CD14-positive monocyte (primary cell): ENCODE measurements at regions not wholly inside any gene's neighbourhood (a gene's known extent, or its start where the extent isn't known, plus 50 kb on each side); places are given as distances from the start of the nearest gene placed in this dataset.

Source experiments
- DNase-seq, 3 donors: peaks; one replicate each; pipeline ENCODE4 v3.0.0-alpha.2; 2011 to 2022
- H2AFZ ChIP-seq: 2 replicates; pipeline ENCODE4 v1.6.0; 2012; ENCODE audit warnings: mild to moderate bottlenecking, low read depth, low read length, inconsistent platforms; ENCODE audit not compliant: insufficient read depth, poor library complexity, severe bottlenecking
- H3K27ac ChIP-seq, 2 donors: 1 replicate in 1 of 2; 2 replicates in 1 of 2; pipeline ENCODE4 v1.5.1; 2012 to 2013; ENCODE audit warnings: low read length in 2 of 2, control low read depth in 1 of 2, inconsistent platforms in 1 of 2, low read depth in 1 of 2, mild to moderate bottlenecking in 1 of 2
- H3K27me3 ChIP-seq, 2 donors: one replicate each; pipeline versions ENCODE4 v1.6.0 to v1.6.1; 2011 to 2013; ENCODE audit warnings: low read length in 2 of 2; ENCODE audit not compliant: control insufficient read depth in 2 of 2, insufficient read depth in 2 of 2
- H3K36me3 ChIP-seq, 2 donors: replicated peaks in 1 of 2; 1 replicate in 1 of 2; 2 replicates in 1 of 2; pipeline versions ENCODE4 v1.5.1 to v1.6.1; 2012 to 2013; ENCODE audit warnings: low read length in 2 of 2, control low read depth in 1 of 2, inconsistent platforms in 1 of 2, mild to moderate bottlenecking in 1 of 2; ENCODE audit not compliant: insufficient read depth in 2 of 2, control insufficient read depth in 1 of 2
- H3K4me1 ChIP-seq, 2 donors: 1 replicate in 1 of 2; 2 replicates in 1 of 2; pipeline versions ENCODE4 v1.5.1 to v1.6.1; 2012 to 2013; ENCODE audit warnings: low read length in 2 of 2, control low read depth in 1 of 2, inconsistent platforms in 1 of 2, mild to moderate bottlenecking in 1 of 2, moderate library complexity in 1 of 2; ENCODE audit not compliant: insufficient read depth in 2 of 2, control insufficient read depth in 1 of 2
- H3K4me2 ChIP-seq: replicated peaks from 2 replicates; pipeline ENCODE3; 2012; ENCODE audit warnings: low read length, moderate library complexity, mild to moderate bottlenecking; ENCODE audit not compliant: poor library complexity, severe bottlenecking; ENCODE audit errors: extremely low read depth
- H3K4me3 ChIP-seq, 3 experiments: fragments of 200-600 bp in 1 of 3; sonication (generic) in 1 of 3; replicated peaks in 1 of 3; 1 replicate in 2 of 3; 2 replicates in 1 of 3; pipeline ENCODE4 v1.5.1; 2011 to 2013; ENCODE audit warnings: low read length in 3 of 3, mild to moderate bottlenecking in 3 of 3, control low read depth in 2 of 3, low read depth in 2 of 3, inconsistent platforms in 1 of 3, moderate library complexity in 1 of 3
- H3K79me2 ChIP-seq: 2 replicates; pipeline ENCODE4 v1.6.0; 2012; ENCODE audit warnings: mild to moderate bottlenecking, control low read depth, inconsistent platforms, low read length, moderate library complexity; ENCODE audit not compliant: insufficient read depth
- H3K9ac ChIP-seq: 2 replicates; pipeline ENCODE4 v1.6.0; 2017; ENCODE audit warnings: low read length, mild to moderate bottlenecking; ENCODE audit not compliant: insufficient read depth, poor library complexity, severe bottlenecking
- H3K9me3 ChIP-seq, 2 donors: replicated peaks in 1 of 2; 1 replicate in 1 of 2; 2 replicates in 1 of 2; pipeline versions ENCODE4 v1.5.1 to v1.6.1; 2012 to 2013; ENCODE audit warnings: low read length in 2 of 2, control low read depth in 1 of 2; ENCODE audit not compliant: control insufficient read depth in 1 of 2, insufficient read depth in 1 of 2
- H4K20me1 ChIP-seq: 2 replicates; pipeline ENCODE4 v1.6.0; 2012; ENCODE audit warnings: mild to moderate bottlenecking, low read length, control low read depth, moderate library complexity; ENCODE audit not compliant: insufficient read depth
- H3K27ac Mint-ChIP-seq, 7 donors: one replicate each; pipeline ENCODE4 v1.8.0; 2020; ENCODE audit warnings: mild to moderate bottlenecking in 7 of 7, mixed read lengths in 7 of 7, moderate library complexity in 6 of 7, inconsistent platforms in 2 of 7
- H3K27me3 Mint-ChIP-seq, 3 donors: one replicate each; pipeline ENCODE4 v1.8.0; 2021 to 2022; ENCODE audit warnings: low read depth in 3 of 3, mild to moderate bottlenecking in 3 of 3, mixed read lengths in 3 of 3, moderate library complexity in 3 of 3, inconsistent platforms in 1 of 3
- H3K36me3 Mint-ChIP-seq, 2 donors: one replicate each; pipeline ENCODE4 v1.8.0; 2020; ENCODE audit warnings: mixed read lengths in 2 of 2, inconsistent platforms in 1 of 2, mild to moderate bottlenecking in 1 of 2
- H3K4me1 Mint-ChIP-seq: one replicate; pipeline ENCODE4 v1.8.0; 2020; ENCODE audit warnings: mild to moderate bottlenecking, mixed read lengths
- H3K4me3 Mint-ChIP-seq, 2 donors: one replicate each; pipeline ENCODE4 v1.8.0; 2020; ENCODE audit warnings: mild to moderate bottlenecking in 2 of 2, mixed read lengths in 2 of 2, moderate library complexity in 1 of 2
- H3K9me3 Mint-ChIP-seq, 7 donors: one replicate each; pipeline ENCODE4 v1.8.0; 2020 to 2022; ENCODE audit warnings: mixed read lengths in 7 of 7, mild to moderate bottlenecking in 6 of 7, moderate library complexity in 6 of 7, inconsistent platforms in 2 of 7
- CTCF ChIP-seq: fragments of 200-600 bp; IDR thresholded peaks from one replicate; pipeline ENCODE4 v1.8.0; 2022; ENCODE audit warnings: antibody characterized with exemption, mild to moderate bottlenecking
- WGBS: methylation state at CpG from one replicate; pipeline ENCODE4 v1.1.5; 2013; ENCODE audit warnings: missing lambda C conversion rate; ENCODE audit not compliant: insufficient coverage; 5-methylcytosine and 5-hydroxymethylcytosine counted together
- intact Hi-C, 2 donors: fragments of 100-400 bp; cut with micrococcal nuclease; formaldehyde crosslinking; loops; one replicate each; pipeline versions ENCODE4 v1.15.0 to v1.15.1; 2023

- H3K4me3 ChIP-seq, result no peak overlapping the region
- H3K4me3 Mint-ChIP-seq, result no peak overlapping the region
- TF ChIP-seq CTCF, result no peak
- H3K36me3 ChIP-seq, result no peaks in the 10 kb centered on the region
- H3K9me3 Mint-ChIP-seq, result peaks cover 0 to 6% (median 0%) of the 10 kb centered on the region in 7 donors
- no peak overlapping the region for H2AFZ ChIP-seq
- peak overlapping the region in 1 of 7 donors; percentile 31 for H3K27ac Mint-ChIP-seq
- no peak overlapping the region for H3K9ac ChIP-seq
- H3K27me3 Mint-ChIP-seq, result peaks cover 0 to 2% (median 0%) of the 10 kb centered on the region in 3 donors
- 100% methylated on average over 2 of the region's 8 CpGs for WGBS
- DNase-seq, result no peak
- no peaks in the 10 kb centered on the region for H3K9me3 ChIP-seq
- intact Hi-C loops, result no loop called here
- no peaks in the 10 kb centered on the region for H3K27me3 ChIP-seq
- no peaks in the 10 kb centered on the region for H4K20me1 ChIP-seq
- no peak overlapping the region for H3K4me2 ChIP-seq
- no peaks in the 10 kb centered on the region for H3K4me1 Mint-ChIP-seq
- H3K79me2 ChIP-seq, result no peaks in the 10 kb centered on the region
- no peak overlapping the region for H3K27ac ChIP-seq
- no peaks in the 10 kb centered on the region for H3K4me1 ChIP-seq
- no peaks in the 10 kb centered on the region for H3K36me3 Mint-ChIP-seq
These were observed 583.9 kb downstream of the NLGN4X start for GRCh38 chrX:5644776-5645175.

GRCh38 chrX:5640071-5640470 is 588.6 kb downstream of the NLGN4X start:
- Mint-ChIP-seq H3K4me1 (no peaks in the 10 kb centered on the region), H3K27ac (no peak overlapping the region), H3K36me3 (no peaks in the 10 kb centered on the region), H3K9me3 (peaks cover 0 to 4% (median 0%) of the 10 kb centered on the region in 7 donors), H3K4me3 (no peak overlapping the region), H3K27me3 (peaks cover 0 to 2% (median 0%) of the 10 kb centered on the region in 3 donors)
- H3K27me3 ChIP-seq, result no peaks in the 10 kb centered on the region
- no peak for TF ChIP-seq CTCF
- H3K4me1 ChIP-seq, result no peaks in the 10 kb centered on the region
- intact Hi-C loops, result no loop called here
- DNase-seq, result no peak
- no peaks in the 10 kb centered on the region for H4K20me1 ChIP-seq
- no peak overlapping the region for H2AFZ ChIP-seq
- no CpG with 5 or more reads among the region's 4 CpGs for WGBS
- H3K9ac ChIP-seq, result no peak overlapping the region
- H3K4me2 ChIP-seq, result no peak overlapping the region
- no peaks in the 10 kb centered on the region for H3K79me2 ChIP-seq
- no peak overlapping the region for H3K4me3 ChIP-seq
- no peaks in the 10 kb centered on the region for H3K9me3 ChIP-seq
- H3K27ac ChIP-seq, result no peak overlapping the region
- H3K36me3 ChIP-seq, result no peaks in the 10 kb centered on the region
